ENCODE measurements at regions not wholly inside any gene's neighbourhood (a gene's known extent, or its start where the extent isn't known, plus 50 kb on each side); places are given as distances from the start of the nearest gene placed in this dataset.

- TF ChIP-seq POLR2A (IDR thresholded peaks at IDR 0.05; ENCODE audit: borderline replicate concordance, extremely low read depth, insufficient read depth, insufficient read length) (no peak), CTCF (IDR thresholded peaks at IDR 0.05 in 2 of 3, conservative IDR thresholded peaks at IDR 0.05 in 1 of 3; ENCODE audit: borderline replicate concordance in 1 of 3, insufficient read depth in 1 of 3, low read depth in 2 of 3, low read length in 2 of 3) (no peak), CEBPB (IDR thresholded peaks at IDR 0.05; ENCODE audit: low read depth) (no peak), ZNF274 (IDR thresholded peaks at IDR 0.05; ENCODE audit: low read depth, low read length) (no peak), FOSL1 (IDR thresholded peaks at IDR 0.05; ENCODE audit: low read depth) (no peak), MAX (IDR thresholded peaks at IDR 0.05) (no peak), SP1 (IDR thresholded peaks at IDR 0.05; ENCODE audit: low read depth) (no peak), EZH2phosphoT487 (IDR thresholded peaks at IDR 0.05; ENCODE audit: borderline replicate concordance) (no peak), CBX3 (IDR thresholded peaks at IDR 0.05; ENCODE audit: low read depth) (no peak), EZH2 (IDR thresholded peaks at IDR 0.05) (no peak), ATF3 (IDR thresholded peaks at IDR 0.05) (no peak)
These were observed 72.5 kb upstream of the UST start for GRCh38 chr6:148674306-148674705.
